GM12872 (cell line): ENCODE measurements at regions not wholly inside any gene's neighbourhood (a gene's known extent, or its start where the extent isn't known, plus 50 kb on each side); places are given as distances from the start of the nearest gene placed in this dataset.

Experiments used
- TF ChIP-seq, protein P1 (sequence below): IDR thresholded peaks from 3 replicates; pipeline ENCODE4 v1.5.1; 2011; ENCODE audit warnings: low read depth, mild to moderate bottlenecking, low read length, moderate library complexity; ENCODE audit not compliant: insufficient read depth

- TF ChIP-seq, protein P1, sequence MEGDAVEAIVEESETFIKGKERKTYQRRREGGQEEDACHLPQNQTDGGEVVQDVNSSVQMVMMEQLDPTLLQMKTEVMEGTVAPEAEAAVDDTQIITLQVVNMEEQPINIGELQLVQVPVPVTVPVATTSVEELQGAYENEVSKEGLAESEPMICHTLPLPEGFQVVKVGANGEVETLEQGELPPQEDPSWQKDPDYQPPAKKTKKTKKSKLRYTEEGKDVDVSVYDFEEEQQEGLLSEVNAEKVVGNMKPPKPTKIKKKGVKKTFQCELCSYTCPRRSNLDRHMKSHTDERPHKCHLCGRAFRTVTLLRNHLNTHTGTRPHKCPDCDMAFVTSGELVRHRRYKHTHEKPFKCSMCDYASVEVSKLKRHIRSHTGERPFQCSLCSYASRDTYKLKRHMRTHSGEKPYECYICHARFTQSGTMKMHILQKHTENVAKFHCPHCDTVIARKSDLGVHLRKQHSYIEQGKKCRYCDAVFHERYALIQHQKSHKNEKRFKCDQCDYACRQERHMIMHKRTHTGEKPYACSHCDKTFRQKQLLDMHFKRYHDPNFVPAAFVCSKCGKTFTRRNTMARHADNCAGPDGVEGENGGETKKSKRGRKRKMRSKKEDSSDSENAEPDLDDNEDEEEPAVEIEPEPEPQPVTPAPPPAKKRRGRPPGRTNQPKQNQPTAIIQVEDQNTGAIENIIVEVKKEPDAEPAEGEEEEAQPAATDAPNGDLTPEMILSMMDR = no peak
Measured at GRCh38 chr3:106058475-106058874, 189.7 kb upstream of the CBLB start.

- TF ChIP-seq, protein P1 = no peak
Measured at GRCh38 chr3:106059953-106060517, 191.2 kb upstream of the CBLB start.

DNA sequence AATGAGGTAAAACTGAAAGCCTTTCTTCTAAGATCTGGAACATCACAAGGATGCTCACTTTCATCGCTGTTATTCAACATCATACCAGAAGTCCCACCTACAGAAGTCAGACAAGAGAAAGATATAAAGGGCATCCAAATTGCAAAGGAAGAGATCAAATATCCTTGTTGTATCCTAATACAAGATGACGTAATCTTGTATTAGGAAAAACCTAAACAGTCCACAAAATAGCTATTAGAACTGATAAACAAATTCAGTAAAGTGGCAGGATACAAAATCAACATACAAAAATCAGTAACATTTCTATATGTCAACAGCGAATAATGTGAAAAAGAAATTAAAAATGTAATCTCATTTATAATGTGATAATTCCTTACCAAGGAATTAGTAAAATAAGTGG, 195.1 kb upstream of the CBLB start:
- TF ChIP-seq, protein P1 = no peak

DNA sequence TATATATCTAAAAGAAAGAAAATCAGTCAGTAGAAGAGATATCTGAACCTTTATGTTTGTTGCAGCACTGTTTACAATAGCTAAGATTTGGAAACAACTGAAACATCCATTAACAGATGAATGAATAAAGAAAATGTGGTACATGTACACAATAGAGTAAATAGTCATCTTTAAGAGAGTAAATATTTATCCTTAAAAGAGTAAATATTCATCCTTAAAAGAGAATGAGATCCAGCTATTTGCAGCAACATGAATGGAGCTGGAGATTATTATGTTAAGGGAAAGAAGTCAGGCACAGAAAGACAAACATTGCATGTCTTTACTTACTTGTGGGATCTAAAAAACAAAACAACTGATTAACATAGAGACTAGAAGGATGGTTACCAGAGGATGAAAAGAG, 197.0 kb upstream of the CBLB start:
- TF ChIP-seq, protein P1 = no peak

- TF ChIP-seq, protein P1 = no peak
Measured at GRCh38 chr3:106067711-106068110, 198.9 kb upstream of the CBLB start.

DNA sequence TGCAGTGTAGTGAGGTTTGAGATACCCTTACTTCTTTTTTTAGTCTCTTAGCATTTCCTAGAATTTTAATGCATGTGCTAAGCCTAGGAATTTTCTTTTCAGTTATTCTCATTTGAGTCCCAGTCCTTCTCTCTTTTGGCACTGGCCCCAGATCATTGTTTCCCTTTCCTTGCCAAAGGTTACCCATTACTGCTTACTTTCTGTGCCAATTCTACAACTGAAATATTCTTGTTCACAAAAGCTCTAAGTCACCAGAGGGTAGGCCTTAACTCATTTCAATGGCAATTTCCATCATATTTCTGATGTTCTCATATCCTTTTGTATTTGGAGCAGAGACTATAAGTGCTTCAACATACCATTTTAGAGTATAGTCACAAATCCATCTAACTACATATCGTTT, 199.6 kb upstream of the CBLB start:
- TF ChIP-seq, protein P1 = no peak

DNA sequence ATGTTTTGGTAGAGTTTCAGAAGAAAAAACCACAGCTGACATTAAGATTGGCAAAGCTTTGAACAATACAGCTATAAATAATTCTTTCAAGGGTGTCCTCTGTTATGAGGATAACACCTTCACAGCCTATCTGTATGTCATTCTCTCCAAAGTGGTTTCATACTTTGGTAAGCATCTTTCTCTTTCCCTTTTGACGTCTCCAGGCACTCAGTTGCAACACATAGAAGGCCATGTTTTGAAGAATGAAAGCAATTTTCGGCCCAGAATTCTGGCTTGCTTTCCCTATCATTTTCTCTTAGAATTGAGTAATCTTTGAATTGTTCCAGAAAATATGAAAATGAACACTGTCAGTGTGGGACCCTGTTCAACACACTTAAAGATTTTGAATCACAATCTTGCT, 200.0 kb upstream of the CBLB start:
- TF ChIP-seq, protein P1 = no peak

GRCh38 chr3:106070187-106070586, 201.4 kb upstream of the CBLB start:
- TF ChIP-seq, protein P1 = no peak
